Naive thymus-derived CD4-positive, alpha-beta T cell (primary cell): ENCODE measurements at regions not wholly inside any gene's neighbourhood (a gene's known extent, or its start where the extent isn't known, plus 50 kb on each side); places are given as distances from the start of the nearest gene placed in this dataset.

Source experiments
- ATAC-seq: fragments of 150-1000 bp; cut with Tn5 transposase; 2 replicates; pipeline ENCODE4 v1.10.0; 2021; ENCODE audit warnings: mild to moderate bottlenecking, moderate library complexity
- CTCF ChIA-PET: fragments of 350-600 bp; sonication (Branson Sonifier 250); formaldehyde crosslinking; loops from one replicate; lab custom pipeline; 2021; ENCODE audit warnings: antibody characterized with exemption; lab: Charles Lee
- POLR2A ChIA-PET: fragments of 350-600 bp; sonication (Branson Sonifier 250); formaldehyde crosslinking; loops from one replicate; lab custom pipeline; 2021; ENCODE audit warnings: antibody characterized with exemption, inconsistent platforms; lab: Charles Lee
- DNase-seq, 9 donors: peaks; one replicate each; pipeline versions ENCODE4 v3.0.0 to v3.0.0-alpha.2; 2020 to 2022; ENCODE audit warnings: mixed read lengths in 1 of 9
- H3K27ac ChIP-seq: one replicate; pipeline ENCODE4 v1.7.0; 2013; ENCODE audit warnings: mild to moderate bottlenecking, low read depth, low read length, moderate library complexity
- H3K27me3 ChIP-seq, 2 donors: one replicate each; pipeline ENCODE4 v1.7.0; 2013; ENCODE audit warnings: low read length in 2 of 2, mild to moderate bottlenecking in 2 of 2, moderate library complexity in 2 of 2; ENCODE audit not compliant: control insufficient read depth in 2 of 2, insufficient read depth in 2 of 2
- H3K36me3 ChIP-seq, 3 experiments: 1 replicate in 2 of 3; 2 replicates in 1 of 3; pipeline ENCODE4 v1.7.0; 2013; ENCODE audit warnings: low read length in 3 of 3, mild to moderate bottlenecking in 3 of 3, moderate library complexity in 1 of 3; ENCODE audit not compliant: insufficient read depth in 3 of 3, control insufficient read depth in 2 of 3
- H3K4me1 ChIP-seq, 2 donors: one replicate each; pipeline ENCODE4 v1.7.0; 2013; ENCODE audit warnings: low read length in 2 of 2, mild to moderate bottlenecking in 2 of 2, moderate library complexity in 1 of 2; ENCODE audit not compliant: control insufficient read depth in 2 of 2, insufficient read depth in 2 of 2
- H3K4me3 ChIP-seq: 2 replicates; pipeline ENCODE4 v1.7.0; 2013; ENCODE audit warnings: mild to moderate bottlenecking, low read length
- H3K9me3 ChIP-seq, 3 experiments: 1 replicate in 2 of 3; 2 replicates in 1 of 3; pipeline ENCODE4 v1.7.0; 2013; ENCODE audit warnings: low read length in 3 of 3; ENCODE audit not compliant: control insufficient read depth in 2 of 3
- H3K27ac Mint-ChIP-seq, 9 donors: one replicate each; pipeline ENCODE4 v1.8.0; 2020 to 2022; ENCODE audit warnings: mixed read lengths in 9 of 9, mild to moderate bottlenecking in 8 of 9, moderate library complexity in 5 of 9, inconsistent platforms in 2 of 9
- H3K27me3 Mint-ChIP-seq, 5 donors: one replicate each; pipeline ENCODE4 v1.8.0; 2021 to 2022; ENCODE audit warnings: mixed read lengths in 5 of 5, mild to moderate bottlenecking in 1 of 5
- H3K36me3 Mint-ChIP-seq, 5 donors: one replicate each; pipeline ENCODE4 v1.8.0; 2020 to 2022; ENCODE audit warnings: mixed read lengths in 5 of 5, mild to moderate bottlenecking in 3 of 5, inconsistent platforms in 1 of 5
- H3K4me1 Mint-ChIP-seq, 7 donors: one replicate each; pipeline ENCODE4 v1.8.0; 2020 to 2022; ENCODE audit warnings: mixed read lengths in 7 of 7, mild to moderate bottlenecking in 3 of 7, inconsistent platforms in 1 of 7
- H3K4me3 Mint-ChIP-seq, 10 donors: one replicate each; pipeline ENCODE4 v1.8.0; 2020 to 2022; ENCODE audit warnings: mild to moderate bottlenecking in 10 of 10, mixed read lengths in 10 of 10, moderate library complexity in 6 of 10, inconsistent platforms in 2 of 10
- H3K9me3 Mint-ChIP-seq, 11 donors: one replicate each; pipeline ENCODE4 v1.8.0; 2020 to 2022; ENCODE audit warnings: mixed read lengths in 11 of 11, mild to moderate bottlenecking in 4 of 11, inconsistent platforms in 1 of 11, moderate library complexity in 1 of 11
- intact Hi-C, 2 donors: fragments of 100-400 bp; cut with micrococcal nuclease; formaldehyde crosslinking; loops; one replicate each; pipeline ENCODE4 v1.15.1; 2023

GRCh38 chr11:93902921-93903320, 52.5 kb upstream of the VSTM5 start:
- H3K4me1 ChIP-seq = no peaks in the 10 kb centered on the region
- intact Hi-C loops = no loop called here
- Mint-ChIP-seq H3K36me3 (no peaks in the 10 kb centered on the region), H3K27ac (no peak overlapping the region), H3K4me1 (no peaks in the 10 kb centered on the region), H3K9me3 (peaks cover 0 to 7% (median 0%) of the 10 kb centered on the region in 11 donors), H3K4me3 (no peak overlapping the region), H3K27me3 (peaks cover 6 to 45% (median 27%) of the 10 kb centered on the region in 5 donors)
- H3K4me3 ChIP-seq = no peak overlapping the region
- H3K9me3 ChIP-seq = no peaks in the 10 kb centered on the region
- no peak overlapping the region for H3K27ac ChIP-seq
- POLR2A ChIA-PET = no interaction called here
- no peaks in the 10 kb centered on the region for H3K27me3 ChIP-seq
- no peak for DNase-seq
- no peaks in the 10 kb centered on the region for H3K36me3 ChIP-seq
- CTCF ChIA-PET = no interaction called here
- no peak for ATAC-seq

GRCh38 chr11:93903989-93904388, 53.6 kb upstream of the VSTM5 start:
- Histone ChIP-seq H3K4me3 (no peak overlapping the region), H3K27ac (no peak overlapping the region), H3K36me3 (no peaks in the 10 kb centered on the region), H3K4me1 (no peaks in the 10 kb centered on the region), H3K9me3 (no peaks in the 10 kb centered on the region), H3K27me3 (no peaks in the 10 kb centered on the region)
- H3K27ac Mint-ChIP-seq = no peak overlapping the region
- no peaks in the 10 kb centered on the region for H3K36me3 Mint-ChIP-seq
- H3K9me3 Mint-ChIP-seq = peaks cover 0 to 7% (median 0%) of the 10 kb centered on the region in 11 donors
- ChIA-PET POLR2A (no interaction called here), CTCF (no interaction called here)
- H3K4me3 Mint-ChIP-seq = no peak overlapping the region
- no peaks in the 10 kb centered on the region for H3K4me1 Mint-ChIP-seq
- ATAC-seq (no peak), DNase-seq (no peak)
- peaks cover under 1 to 34% (median 16%) of the 10 kb centered on the region in 5 donors for H3K27me3 Mint-ChIP-seq
- intact Hi-C loops = no loop called here

GRCh38 chr11:93904716-93905115, 54.3 kb upstream of the VSTM5 start:
- Histone ChIP-seq H3K4me1 (no peaks in the 10 kb centered on the region), H3K9me3 (no peaks in the 10 kb centered on the region), H3K4me3 (no peak overlapping the region), H3K27me3 (no peaks in the 10 kb centered on the region), H3K36me3 (no peaks in the 10 kb centered on the region), H3K27ac (no peak overlapping the region)
- Mint-ChIP-seq H3K27ac (no peak overlapping the region), H3K4me1 (no peaks in the 10 kb centered on the region), H3K9me3 (peaks cover 0 to 7% (median 0%) of the 10 kb centered on the region in 11 donors), H3K27me3 (peaks cover 0 to 27% (median 12%) of the 10 kb centered on the region in 5 donors), H3K4me3 (no peak overlapping the region), H3K36me3 (no peaks in the 10 kb centered on the region)
- ChIA-PET POLR2A (no interaction called here), CTCF (no interaction called here)
- DNase-seq (no peak), ATAC-seq (no peak)
- intact Hi-C loops = no loop called here

GRCh38 chr11:93905384-93905783, 55.0 kb upstream of the VSTM5 start:
- Mint-ChIP-seq H3K27me3 (peaks cover 0 to 23% (median 11%) of the 10 kb centered on the region in 5 donors), H3K9me3 (peaks cover 0 to 4% (median 0%) of the 10 kb centered on the region in 11 donors), H3K36me3 (no peaks in the 10 kb centered on the region), H3K4me1 (no peaks in the 10 kb centered on the region), H3K27ac (no peak overlapping the region), H3K4me3 (no peak overlapping the region)
- ATAC-seq = no peak
- DNase-seq = no peak
- POLR2A ChIA-PET = no interaction called here
- no peak overlapping the region for H3K27ac ChIP-seq
- no peaks in the 10 kb centered on the region for H3K27me3 ChIP-seq
- H3K36me3 ChIP-seq = no peaks in the 10 kb centered on the region
- intact Hi-C loops = no loop called here
- CTCF ChIA-PET = interaction anchor here (1.4 kb wide), 1 partner anchor 10 kb away, joined by 3 read pairs; no protein-coding TSS in a partner anchor
- H3K4me3 ChIP-seq = no peak overlapping the region
- H3K4me1 ChIP-seq = no peaks in the 10 kb centered on the region
- H3K9me3 ChIP-seq = no peaks in the 10 kb centered on the region

GRCh38 chr11:93906486-93906885, 56.1 kb upstream of the VSTM5 start:
- CTCF ChIA-PET = interaction anchor here (1.4 kb wide), 1 partner anchor 11 kb away, joined by 3 read pairs; no protein-coding TSS in a partner anchor
- H3K27me3 ChIP-seq = no peaks in the 10 kb centered on the region
- intact Hi-C loops = no loop called here
- Mint-ChIP-seq H3K27ac (no peak overlapping the region), H3K36me3 (no peaks in the 10 kb centered on the region), H3K4me1 (no peaks in the 10 kb centered on the region), H3K4me3 (no peak overlapping the region), H3K27me3 (peaks cover 4 to 12% (median 10%) of the 10 kb centered on the region in 5 donors), H3K9me3 (no peaks in the 10 kb centered on the region)
- no peaks in the 10 kb centered on the region for H3K9me3 ChIP-seq
- H3K4me1 ChIP-seq = no peaks in the 10 kb centered on the region
- no peak overlapping the region for H3K27ac ChIP-seq
- ATAC-seq = no peak
- no peak overlapping the region for H3K4me3 ChIP-seq
- POLR2A ChIA-PET = no interaction called here
- no peak for DNase-seq
- no peaks in the 10 kb centered on the region for H3K36me3 ChIP-seq

GRCh38 chr11:93907901-93908300, 57.5 kb upstream of the VSTM5 start:
- no peak overlapping the region for H3K27ac ChIP-seq
- H3K27me3 ChIP-seq = no peaks in the 10 kb centered on the region
- Mint-ChIP-seq H3K36me3 (no peaks in the 10 kb centered on the region), H3K27me3 (peaks cover 4 to 7% (median 6%) of the 10 kb centered on the region in 5 donors), H3K27ac (no peak overlapping the region), H3K4me1 (no peaks in the 10 kb centered on the region), H3K4me3 (no peak overlapping the region), H3K9me3 (no peaks in the 10 kb centered on the region)
- no peak overlapping the region for H3K4me3 ChIP-seq
- DNase-seq (no peak), ATAC-seq (no peak)
- POLR2A ChIA-PET = no interaction called here
- no peaks in the 10 kb centered on the region for H3K4me1 ChIP-seq
- no peaks in the 10 kb centered on the region for H3K36me3 ChIP-seq
- H3K9me3 ChIP-seq = no peaks in the 10 kb centered on the region
- intact Hi-C loops = no loop called here
- CTCF ChIA-PET = no interaction called here

- DNase-seq (no peak), ATAC-seq (no peak)
- Histone ChIP-seq H3K27ac (no peak overlapping the region), H3K27me3 (no peaks in the 10 kb centered on the region), H3K9me3 (no peaks in the 10 kb centered on the region), H3K4me1 (no peaks in the 10 kb centered on the region), H3K36me3 (no peaks in the 10 kb centered on the region), H3K4me3 (no peak overlapping the region)
- Mint-ChIP-seq H3K27me3 (peaks cover 3 to 8% (median 4%) of the 10 kb centered on the region in 5 donors), H3K4me3 (no peak overlapping the region), H3K27ac (no peak overlapping the region), H3K36me3 (no peaks in the 10 kb centered on the region), H3K9me3 (no peaks in the 10 kb centered on the region), H3K4me1 (no peaks in the 10 kb centered on the region)
- intact Hi-C loops = no loop called here
- ChIA-PET POLR2A (no interaction called here), CTCF (no interaction called here)
These were observed 58.3 kb upstream of the VSTM5 start for GRCh38 chr11:93908689-93909088.
